Stimulated activated CD4-positive, alpha-beta T cell treated with anti-CD3 and anti-CD28 coated beads, Interleukin-2, amount 100 ng/mL, for 48 hours (primary cell): ENCODE measurements at regions not wholly inside any gene's neighbourhood (a gene's known extent, or its start where the extent isn't known, plus 50 kb on each side); places are given as distances from the start of the nearest gene placed in this dataset.

ENCODE experiments used
- DNase-seq, 2 donors: peaks; one replicate each; pipeline ENCODE4 v3.0.0-alpha.2; 2020

- DNase-seq, result no peak
Measured at GRCh38 chr16:72399811-72400210, 227.9 kb upstream of the PMFBP1 start.

GRCh38 chr16:72397876-72398275 lies 225.9 kb upstream of the PMFBP1 start:
- no peak for DNase-seq

- no peak for DNase-seq
Measured at GRCh38 chr16:72394526-72394925, 222.6 kb upstream of the PMFBP1 start.

GRCh38 chr16:72389791-72390190 lies 217.8 kb upstream of the PMFBP1 start:
- DNase-seq, result no peak

GRCh38 chr16:72388007-72388406 lies 216.1 kb upstream of the PMFBP1 start:
- DNase-seq, result no peak

GRCh38 chr16:72384651-72385050 lies 212.7 kb upstream of the PMFBP1 start:
- no peak for DNase-seq

GRCh38 chr16:72380283-72380682 lies 208.3 kb upstream of the PMFBP1 start:
- DNase-seq, result no peak

GRCh38 chr16:72373201-72373600 lies 201.2 kb upstream of the PMFBP1 start:
- DNase-seq, result no peak

GRCh38 chr16:72372087-72373045 lies 200.4 kb upstream of the PMFBP1 start:
- no peak for DNase-seq

GRCh38 chr16:72371307-72372086 lies 199.5 kb upstream of the PMFBP1 start:
- no peak for DNase-seq

- no peak for DNase-seq
Measured at GRCh38 chr16:72369274-72369673, 197.3 kb upstream of the PMFBP1 start.

- DNase-seq, result no peak
Measured at GRCh38 chr16:72367851-72368250, 195.9 kb upstream of the PMFBP1 start.

- no peak for DNase-seq
Measured at GRCh38 chr16:72362973-72363372, 191.0 kb upstream of the PMFBP1 start.

- DNase-seq, result no peak
Measured at GRCh38 chr16:72362476-72362875, 190.5 kb upstream of the PMFBP1 start.

GRCh38 chr16:72357910-72358309 lies 186.0 kb upstream of the PMFBP1 start:
- no peak for DNase-seq

- DNase-seq, result no peak
Measured at GRCh38 chr16:72355561-72355960, 183.6 kb upstream of the PMFBP1 start.

GRCh38 chr16:72349719-72350118 lies 177.8 kb upstream of the PMFBP1 start:
- no peak for DNase-seq

- DNase-seq, result no peak
Measured at GRCh38 chr16:72332926-72333325, 161.0 kb upstream of the PMFBP1 start.

- no peak for DNase-seq
Measured at GRCh38 chr16:72324578-72324977, 152.6 kb upstream of the PMFBP1 start.

- DNase-seq, result no peak
Measured at GRCh38 chr16:72317446-72317845, 145.5 kb upstream of the PMFBP1 start.

GRCh38 chr16:72313903-72314302 lies 141.9 kb upstream of the PMFBP1 start:
- no peak for DNase-seq

GRCh38 chr16:72312828-72313227 lies 140.9 kb upstream of the PMFBP1 start:
- DNase-seq, result no peak

- no peak for DNase-seq
Measured at GRCh38 chr16:72311426-72311825, 139.5 kb upstream of the PMFBP1 start.

- no peak for DNase-seq
Measured at GRCh38 chr16:72309001-72309400, 137.0 kb upstream of the PMFBP1 start.
